ENCODE measurements at regions not wholly inside any gene's neighbourhood (a gene's known extent, or its start where the extent isn't known, plus 50 kb on each side); places are given as distances from the start of the nearest gene placed in this dataset.

- H3K27ac ChIP-seq: no peak overlapping the region
- no peak overlapping the region for H2AFZ ChIP-seq
- H3F3A ChIP-seq (ENCODE audit: insufficient read depth, low read depth): peaks cover 9% of the 10 kb centered on the region
- no peak for TF ChIP-seq EZH2 (IDR thresholded peaks at IDR 0.05; ENCODE audit: low read depth)
- no peak for TF ChIP-seq CTCF (conservative IDR thresholded peaks at IDR 0.05)
- intact Hi-C loops (cut with micrococcal nuclease; ENCODE audit: unreplicated experiment): no loop called here
- H3K4me2 ChIP-seq: no peak overlapping the region
- ChIA-PET POLR2A (ENCODE audit: unreplicated experiment) (interaction anchor here (0.6 kb wide), 1 partner anchor 811 kb away, joined by 3 read pairs; no protein-coding TSS in a partner anchor), CTCF (no interaction called here)
- DNase-seq: no peak
- no peaks in the 10 kb centered on the region for H3K79me2 ChIP-seq (ENCODE audit: low read depth)
- no peaks in the 10 kb centered on the region for H4K20me1 ChIP-seq (ENCODE audit: insufficient read depth)
- no peaks in the 10 kb centered on the region for H3K27me3 ChIP-seq (ENCODE audit: insufficient read depth, low read depth)
- H3K9me3 ChIP-seq (ENCODE audit: insufficient read depth, low read depth): peaks cover 8% of the 10 kb centered on the region; the same call in 1 of the 2 replicates
- H3K36me3 ChIP-seq (ENCODE audit: low read depth): no peaks in the 10 kb centered on the region
- H3K4me3 ChIP-seq: no peak overlapping the region
- BruUV-seq (replicated peaks): no TSS peak
- H3K9me2 ChIP-seq (ENCODE audit: insufficient read depth): no peaks in the 10 kb centered on the region
- H3K4me1 ChIP-seq (replicated peaks; ENCODE audit: insufficient read depth): peaks cover 13% of the 10 kb centered on the region
These were observed 159.1 kb downstream of the KATNAL1 start for GRCh38 chr13:30148171-30148754.

DNA sequence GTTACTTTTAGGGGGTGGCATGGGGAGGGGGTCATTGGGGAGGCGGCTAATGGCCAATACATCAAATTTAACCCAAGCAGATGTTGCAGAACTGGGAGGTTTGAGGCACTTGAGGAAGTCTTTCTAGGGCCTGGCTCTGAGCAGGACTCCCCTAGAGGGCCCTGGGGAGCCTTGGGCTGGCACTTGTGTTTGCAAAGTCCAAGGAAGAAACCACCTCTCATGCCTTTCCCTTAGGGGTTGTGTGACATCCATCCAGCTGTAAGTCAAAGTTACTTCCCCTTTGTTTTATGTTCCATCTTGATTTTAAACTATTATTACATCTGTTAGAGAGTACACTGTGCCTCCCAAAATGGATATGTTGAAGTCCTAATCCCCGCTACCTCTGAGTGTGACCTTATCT lies 159.9 kb downstream of the KATNAL1 start:
- Histone ChIP-seq H3K4me3 (no peak overlapping the region), H3K36me3 (ENCODE audit: low read depth) (no peaks in the 10 kb centered on the region), H3F3A (ENCODE audit: insufficient read depth, low read depth) (peaks cover 17% of the 10 kb centered on the region), H3K9me3 (ENCODE audit: insufficient read depth, low read depth) (peaks cover 8% of the 10 kb centered on the region; the same call in 1 of the 2 replicates), H2AFZ (no peak overlapping the region), H3K4me2 (no peak overlapping the region), H4K20me1 (ENCODE audit: insufficient read depth) (no peaks in the 10 kb centered on the region), H3K9me2 (ENCODE audit: insufficient read depth) (no peaks in the 10 kb centered on the region), H3K27ac (no peak overlapping the region), H3K4me1 (replicated peaks; ENCODE audit: insufficient read depth) (peaks cover 19% of the 10 kb centered on the region), H3K27me3 (ENCODE audit: insufficient read depth, low read depth) (no peaks in the 10 kb centered on the region), H3K79me2 (ENCODE audit: low read depth) (no peaks in the 10 kb centered on the region)
- DNase-seq: no peak
- ChIA-PET POLR2A (ENCODE audit: unreplicated experiment) (no interaction called here), CTCF (no interaction called here)
- intact Hi-C loops (cut with micrococcal nuclease; ENCODE audit: unreplicated experiment): no loop called here
- BruUV-seq (replicated peaks): no TSS peak
- TF ChIP-seq CTCF (conservative IDR thresholded peaks at IDR 0.05): no peak
- TF ChIP-seq EZH2 (IDR thresholded peaks at IDR 0.05; ENCODE audit: low read depth): no peak

DNA sequence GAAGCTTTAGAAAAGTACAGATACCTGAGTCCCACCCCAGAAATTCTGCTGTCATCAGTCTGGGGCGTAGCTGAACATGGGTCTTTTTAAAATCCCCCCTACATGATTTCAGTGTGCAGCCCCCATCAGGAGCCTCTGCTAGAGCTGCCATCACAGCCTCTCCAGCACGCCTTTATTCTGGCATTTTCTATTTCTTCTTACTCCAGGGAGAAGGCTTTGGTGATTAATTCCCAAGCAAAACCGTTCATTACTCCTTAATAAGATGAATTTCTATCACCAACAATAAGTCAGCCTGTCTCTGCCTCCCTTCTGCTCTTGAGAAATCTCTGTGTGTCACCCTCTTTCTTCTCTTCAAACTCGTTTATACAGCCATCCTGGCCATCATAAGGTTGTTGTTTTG lies 160.3 kb downstream of the KATNAL1 start:
- CTCF ChIA-PET: no interaction called here
- BruUV-seq (replicated peaks): no TSS peak
- Histone ChIP-seq H3K27ac (no peak overlapping the region), H3F3A (ENCODE audit: insufficient read depth, low read depth) (peaks cover 21% of the 10 kb centered on the region), H3K4me2 (no peak overlapping the region), H3K4me3 (no peak overlapping the region), H3K9me3 (ENCODE audit: insufficient read depth, low read depth) (peaks cover 8% of the 10 kb centered on the region; the same call in 1 of the 2 replicates), H3K27me3 (ENCODE audit: insufficient read depth, low read depth) (no peaks in the 10 kb centered on the region), H3K4me1 (replicated peaks; ENCODE audit: insufficient read depth) (peaks cover 21% of the 10 kb centered on the region), H3K79me2 (ENCODE audit: low read depth) (no peaks in the 10 kb centered on the region), H3K36me3 (ENCODE audit: low read depth) (no peaks in the 10 kb centered on the region), H2AFZ (no peak overlapping the region), H3K9me2 (ENCODE audit: insufficient read depth) (no peaks in the 10 kb centered on the region), H4K20me1 (ENCODE audit: insufficient read depth) (no peaks in the 10 kb centered on the region)
- TF ChIP-seq EZH2 (IDR thresholded peaks at IDR 0.05; ENCODE audit: low read depth) (no peak), CTCF (conservative IDR thresholded peaks at IDR 0.05) (no peak)
- intact Hi-C loops (cut with micrococcal nuclease; ENCODE audit: unreplicated experiment): no loop called here
- POLR2A ChIA-PET (ENCODE audit: unreplicated experiment): no interaction called here
- DNase-seq: no peak

All from PC-9 (cell line).